ENCODE measurements at regions not wholly inside any gene's neighbourhood (a gene's known extent, or its start where the extent isn't known, plus 50 kb on each side); places are given as distances from the start of the nearest gene placed in this dataset.
"Not testable (repeated sequence)": the region's sequence is repeated elsewhere in the genome, so short reads cannot be mapped to it uniquely, and the experiment has no call there.

GRCh38 chr5:57396701-57397100 lies 85.9 kb downstream of the ACTBL2 start:
- DNase-seq: no peak

GRCh38 chr5:57394421-57395210 lies 88.0 kb downstream of the ACTBL2 start:
- no peak for DNase-seq

GRCh38 chr5:57386958-57387357 lies 95.7 kb downstream of the ACTBL2 start:
- no peak for DNase-seq

- no peak for DNase-seq
Measured at GRCh38 chr5:57383093-57383861, 99.3 kb downstream of the ACTBL2 start.

GRCh38 chr5:57382655-57383054 lies 100.0 kb downstream of the ACTBL2 start:
- no peak for DNase-seq

GRCh38 chr5:57370376-57370775 lies 112.2 kb downstream of the ACTBL2 start:
- DNase-seq: no peak

GRCh38 chr5:57368010-57368409 lies 114.6 kb downstream of the ACTBL2 start:
- no peak for DNase-seq

GRCh38 chr5:57366744-57367143 lies 115.9 kb downstream of the ACTBL2 start:
- no peak for DNase-seq

- DNase-seq: no peak
Measured at GRCh38 chr5:57362951-57363350, 119.7 kb downstream of the ACTBL2 start.

GRCh38 chr5:57360871-57361270 lies 121.7 kb downstream of the ACTBL2 start:
- DNase-seq: no peak

GRCh38 chr5:57358796-57359592 lies 123.6 kb downstream of the ACTBL2 start:
- DNase-seq: no peak

GRCh38 chr5:57356850-57357249 lies 125.8 kb downstream of the ACTBL2 start:
- not testable (repeated sequence) for DNase-seq

- no peak for DNase-seq
Measured at GRCh38 chr5:57349214-57349613, 133.4 kb downstream of the ACTBL2 start.

GRCh38 chr5:57348376-57349140 lies 134.1 kb downstream of the ACTBL2 start:
- DNase-seq: no peak

- no peak for DNase-seq
Measured at GRCh38 chr5:57346328-57346727, 136.3 kb downstream of the ACTBL2 start.

GRCh38 chr5:57341380-57341979 lies 141.1 kb downstream of the ACTBL2 start:
- no peak for DNase-seq

GRCh38 chr5:57340681-57341080 lies 141.9 kb downstream of the ACTBL2 start:
- no peak for DNase-seq

GRCh38 chr5:57339521-57339920 lies 143.1 kb downstream of the ACTBL2 start:
- no peak for DNase-seq

- DNase-seq: no peak
Measured at GRCh38 chr5:57338868-57339340, 143.7 kb downstream of the ACTBL2 start.

GRCh38 chr5:57338068-57338867 lies 144.3 kb downstream of the ACTBL2 start:
- no peak for DNase-seq
